Epithelial cell of proximal tubule (primary cell): ENCODE measurements at regions not wholly inside any gene's neighbourhood (a gene's known extent, or its start where the extent isn't known, plus 50 kb on each side); places are given as distances from the start of the nearest gene placed in this dataset.

Experiments
- DNase-seq: peaks from one replicate; pipeline ENCODE4 v3.0.0-alpha.2; 2011; ENCODE audit warnings: low read depth
- H3K4me3 ChIP-seq: 2 replicates; pipeline ENCODE4 v1.5.1; 2011; ENCODE audit warnings: low read depth, mild to moderate bottlenecking, low read length
- CTCF ChIP-seq: conservative IDR thresholded peaks from 2 replicates; pipeline ENCODE4 v1.5.1; 2012; ENCODE audit warnings: low read depth, mild to moderate bottlenecking, low read length

DNA sequence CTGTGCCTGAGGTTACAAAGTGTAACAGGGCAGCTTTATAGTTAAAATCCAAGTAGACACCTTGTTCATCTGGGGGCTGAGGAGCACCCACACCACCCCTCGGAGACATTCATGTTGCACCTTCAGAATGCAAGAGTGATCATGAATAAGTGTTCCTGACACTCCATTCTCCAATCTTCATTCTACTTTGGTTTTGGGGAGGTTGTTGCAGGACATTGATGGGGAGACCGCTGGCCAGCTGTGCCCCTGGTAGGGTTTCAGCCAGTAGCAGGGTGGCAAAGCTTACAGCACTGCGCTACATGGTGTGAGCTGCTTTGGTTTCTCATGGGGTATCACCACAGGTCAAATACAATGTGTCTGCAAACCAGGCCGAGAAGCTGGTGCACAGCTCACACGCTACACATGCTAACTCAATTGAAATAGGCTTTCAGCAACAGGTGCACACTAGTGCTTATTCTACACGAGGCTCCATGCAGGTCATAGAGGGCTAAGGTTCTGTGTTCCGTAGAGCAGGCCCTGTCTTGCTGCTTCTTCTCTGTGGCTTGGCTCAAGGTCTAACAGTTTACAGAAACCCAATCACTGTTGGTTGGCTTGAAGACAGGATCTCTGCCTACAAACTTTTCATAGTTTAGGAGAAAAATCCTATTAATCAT is 317.4 kb upstream of the ZNF32 start:
- no peak overlapping the region for H3K4me3 ChIP-seq
- TF ChIP-seq CTCF = no peak
- no peak for DNase-seq

- no peak for TF ChIP-seq CTCF
- no peak for DNase-seq
- no peak overlapping the region for H3K4me3 ChIP-seq
Observed at GRCh38 chr10:43965033-43965917, 316.6 kb upstream of the ZNF32 start.

DNA sequence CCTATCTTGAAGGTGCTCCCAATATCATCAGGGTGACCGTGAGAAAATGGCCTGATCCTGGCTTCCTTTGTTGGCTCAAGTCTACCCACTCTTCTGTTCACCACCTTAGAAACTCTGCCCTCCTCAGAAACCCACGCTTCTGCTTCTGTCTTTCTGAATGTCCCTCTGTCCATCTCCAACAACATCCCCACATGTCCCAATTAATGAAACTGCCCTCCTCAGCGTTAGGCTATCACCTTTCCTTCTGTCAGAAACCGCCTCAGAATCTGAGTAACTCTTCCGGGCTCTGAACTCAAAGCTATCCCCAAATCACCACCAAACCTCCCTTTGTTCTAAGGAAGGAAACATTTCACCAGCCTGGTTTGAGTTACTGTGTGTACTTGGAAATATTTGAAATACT is 315.8 kb upstream of the ZNF32 start:
- no peak for TF ChIP-seq CTCF
- DNase-seq = no peak
- H3K4me3 ChIP-seq = no peak overlapping the region

GRCh38 chr10:43963793-43964425 is 315.2 kb upstream of the ZNF32 start:
- DNase-seq = no peak
- no peak for TF ChIP-seq CTCF
- no peak overlapping the region for H3K4me3 ChIP-seq

- no peak for TF ChIP-seq CTCF
- DNase-seq = no peak
- H3K4me3 ChIP-seq = no peak overlapping the region
Observed at GRCh38 chr10:43963379-43963778, 314.7 kb upstream of the ZNF32 start.

- DNase-seq = no peak
- H3K4me3 ChIP-seq = no peak overlapping the region
- TF ChIP-seq CTCF = no peak
Observed at GRCh38 chr10:43962346-43963191, 313.9 kb upstream of the ZNF32 start.
